SU-DHL-6 (cell line): ENCODE measurements at regions not wholly inside any gene's neighbourhood (a gene's known extent, or its start where the extent isn't known, plus 50 kb on each side); places are given as distances from the start of the nearest gene placed in this dataset.
"Not testable (repeated sequence)": the region's sequence is repeated elsewhere in the genome, so short reads cannot be mapped to it uniquely, and the experiment has no call there.

Experiments used
- H2AFZ ChIP-seq: fragments of 200-600 bp; sonication (generic); 2 replicates; pipeline ENCODE4 v1.6.1; 2014; ENCODE audit warnings: low read depth, mild to moderate bottlenecking, moderate library complexity, mixed read lengths, antibody characterized with exemption, low read length; ENCODE audit not compliant: severe bottlenecking
- H3F3A ChIP-seq: fragments of 200-600 bp; shearing (Covaris generic); 2 replicates; pipeline ENCODE4 v1.6.0; 2016; ENCODE audit warnings: antibody characterized with exemption, mild to moderate bottlenecking; ENCODE audit not compliant: insufficient read depth
- H3K27ac ChIP-seq: fragments of 200-600 bp; sonication (generic); 2 replicates; pipeline ENCODE4 v1.5.1; 2016; ENCODE audit warnings: low read depth, mild to moderate bottlenecking, low read length, moderate library complexity, mixed read lengths
- H3K27me3 ChIP-seq: fragments of 200-600 bp; sonication (generic), shearing (Covaris generic); 2 replicates; pipeline ENCODE4 v1.6.0; 2014; ENCODE audit warnings: mild to moderate bottlenecking, low read length
- H3K36me3 ChIP-seq: fragments of 200-600 bp; sonication (generic); 2 replicates; pipeline ENCODE4 v1.6.1; 2014; ENCODE audit warnings: mild to moderate bottlenecking, low read length, mixed read lengths
- H3K4me2 ChIP-seq: fragments of 300-600, 200-600 bp; shearing (Covaris generic), sonication (generic); 2 replicates; pipeline ENCODE4 v1.6.0; 2014; ENCODE audit warnings: low read length, low read depth, mild to moderate bottlenecking; ENCODE audit not compliant: poor library complexity, severe bottlenecking
- H3K4me3 ChIP-seq: fragments of 200-600 bp; sonication (generic); 2 replicates; pipeline ENCODE4 v1.5.1; 2014; ENCODE audit warnings: antibody characterized with exemption, low read length, mild to moderate bottlenecking, mixed read lengths; ENCODE audit not compliant: insufficient read depth, poor library complexity, severe bottlenecking
- H3K79me2 ChIP-seq: fragments of 200-600 bp; sonication (generic); 2 replicates; pipeline ENCODE4 v1.6.1; 2014; ENCODE audit warnings: mild to moderate bottlenecking, low read length, moderate library complexity; ENCODE audit not compliant: insufficient read depth
- H3K9ac ChIP-seq: fragments of 200-600 bp; sonication (generic); 2 replicates; pipeline ENCODE4 v1.7.0; 2014; ENCODE audit warnings: mild to moderate bottlenecking, low read length
- H3K9me2 ChIP-seq: fragments of 200-600 bp; sonication (generic); replicated peaks from 2 replicates; pipeline ENCODE4 v1.6.1; 2014; ENCODE audit warnings: low read length; ENCODE audit not compliant: insufficient read depth
- H3K9me3 ChIP-seq: fragments of 200-600 bp; sonication (generic); 2 replicates; pipeline ENCODE4 v1.6.1; 2014; ENCODE audit warnings: low read length, mixed read lengths; ENCODE audit not compliant: insufficient read depth
- H4K20me1 ChIP-seq: fragments of 200-600 bp; sonication (generic); 2 replicates; pipeline ENCODE4 v1.6.1; 2014; ENCODE audit warnings: low read depth, mild to moderate bottlenecking, antibody characterized with exemption, low read length, moderate library complexity, mixed read lengths
- CTCF ChIP-seq: fragments of 200-600 bp; sonication (generic); IDR thresholded peaks from one replicate; pipeline ENCODE4 v1.5.1; 2017; ENCODE audit warnings: antibody characterized with exemption, mild to moderate bottlenecking, low read length, moderate library complexity; ENCODE audit not compliant: insufficient read depth, poor library complexity, severe bottlenecking
- EZH2phosphoT487 ChIP-seq: fragments of 200-600 bp; sonication (generic), shearing (Covaris generic); conservative IDR thresholded peaks from 2 replicates; pipeline ENCODE4 v1.6.1; 2018; ENCODE audit warnings: mild to moderate bottlenecking, antibody characterized with exemption, low read length, moderate library complexity, mixed read lengths

GRCh38 chr17:64718058-64718457 is 56.0 kb upstream of the SMURF2 start:
- H3F3A ChIP-seq: no peaks in the 10 kb centered on the region
- no peaks in the 10 kb centered on the region for H3K9me2 ChIP-seq
- no peaks in the 10 kb centered on the region for H3K36me3 ChIP-seq
- H3K4me3 ChIP-seq: no peak overlapping the region
- no peak overlapping the region for H3K4me2 ChIP-seq
- H3K27ac ChIP-seq: no peak overlapping the region
- H3K9me3 ChIP-seq: no peaks in the 10 kb centered on the region
- TF ChIP-seq CTCF: no peak
- no peak for TF ChIP-seq EZH2phosphoT487
- H3K79me2 ChIP-seq: no peaks in the 10 kb centered on the region
- H3K9ac ChIP-seq: no peak overlapping the region
- H3K27me3 ChIP-seq: no peaks in the 10 kb centered on the region
- H4K20me1 ChIP-seq: no peaks in the 10 kb centered on the region
- H2AFZ ChIP-seq: no peak overlapping the region

- not testable (repeated sequence) for H3K9me2 ChIP-seq, H3K9me3 ChIP-seq, H3K79me2 ChIP-seq, H2AFZ ChIP-seq, H3F3A ChIP-seq, H4K20me1 ChIP-seq, H3K9ac ChIP-seq, H3K4me3 ChIP-seq, H3K4me2 ChIP-seq, H3K36me3 ChIP-seq, H3K27me3 ChIP-seq, H3K27ac ChIP-seq
Observed at GRCh38 chr17:64716496-64716895, 54.4 kb upstream of the SMURF2 start.

GRCh38 chr17:64713786-64714185 is 51.7 kb upstream of the SMURF2 start:
- H3K4me2 ChIP-seq, H3K27me3 ChIP-seq, H2AFZ ChIP-seq, H3K79me2 ChIP-seq, H3K36me3 ChIP-seq, H3K9ac ChIP-seq, H3K9me3 ChIP-seq, H3F3A ChIP-seq, H4K20me1 ChIP-seq, H3K27ac ChIP-seq, H3K9me2 ChIP-seq, H3K4me3 ChIP-seq: not testable (repeated sequence)

GRCh38 chr17:64712557-64713351 is 50.6 kb upstream of the SMURF2 start:
- H3K27ac ChIP-seq, H3K36me3 ChIP-seq, H3K79me2 ChIP-seq, H3K4me3 ChIP-seq, H3K27me3 ChIP-seq, H3K9ac ChIP-seq, H2AFZ ChIP-seq, H3K9me3 ChIP-seq, H3K4me2 ChIP-seq, H3K9me2 ChIP-seq, H3F3A ChIP-seq, H4K20me1 ChIP-seq: not testable (repeated sequence)
